ENCODE measurements at regions not wholly inside any gene's neighbourhood (a gene's known extent, or its start where the extent isn't known, plus 50 kb on each side); places are given as distances from the start of the nearest gene placed in this dataset.

DNA sequence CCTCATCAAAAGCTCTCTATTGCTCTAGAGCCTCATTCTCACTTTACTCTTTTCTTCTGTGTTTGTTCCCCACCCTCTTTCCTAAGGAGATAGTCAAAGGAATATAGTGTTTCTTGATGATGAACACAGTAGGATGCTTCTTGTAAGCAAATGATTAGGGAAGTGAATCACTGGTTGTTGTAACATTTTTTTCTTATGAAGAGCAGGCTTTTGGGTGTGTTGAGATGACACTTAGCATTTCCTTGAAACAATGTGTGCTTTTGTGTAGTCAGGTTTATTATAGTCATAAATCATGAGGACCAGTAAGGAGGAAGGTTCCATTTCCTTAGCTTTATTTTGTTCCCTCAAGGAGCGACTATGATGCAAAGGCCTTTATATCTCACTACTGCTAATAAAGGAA, 1991.3 kb upstream of the C9orf72 start:
- DNase-seq (no peak), ATAC-seq (replicated peaks in 1 of 4) (no peak)
- POLR2A ChIA-PET, result no interaction called here
- H3K27ac Mint-ChIP-seq, result no peak overlapping the region
- no peaks in the 10 kb centered on the region for H3K36me3 ChIP-seq (ENCODE audit: control insufficient read depth in 2 of 2, extremely low read depth in 1 of 2, insufficient read depth in 1 of 2, low read length in 1 of 2)
- H3K36me3 Mint-ChIP-seq, result no peaks in the 10 kb centered on the region
- no peak overlapping the region for H3K4me3 ChIP-seq (ENCODE audit: control insufficient read depth in 1 of 2, extremely low read depth in 1 of 2, low read length in 1 of 2)
- WGBS (ENCODE audit: insufficient coverage), result no CpG with 5 or more reads among the region's 1 CpG
- H3K9me3 Mint-ChIP-seq, result peaks cover 0 to 7% (median 6%) of the 10 kb centered on the region in 3 donors
- H3K27me3 Mint-ChIP-seq, result no peaks in the 10 kb centered on the region
- no peaks in the 10 kb centered on the region for H3K4me1 ChIP-seq (ENCODE audit: control insufficient read depth in 1 of 2, extremely low read depth in 1 of 2, insufficient read depth in 2 of 2, low read length in 2 of 2)
- H3K27me3 ChIP-seq (replicated peaks in 1 of 2; ENCODE audit: control insufficient read depth in 2 of 2, extremely low read depth in 1 of 2, insufficient read depth in 2 of 2, low read length in 1 of 2), result no peaks in the 10 kb centered on the region
- H3K4me1 Mint-ChIP-seq, result no peaks in the 10 kb centered on the region
- H3K27ac ChIP-seq (ENCODE audit: low read length), result no peak overlapping the region
- H3K4me3 Mint-ChIP-seq, result no peak overlapping the region
- CTCF ChIA-PET, result no interaction called here
- H3K9me3 ChIP-seq, result no peaks in the 10 kb centered on the region

DNA sequence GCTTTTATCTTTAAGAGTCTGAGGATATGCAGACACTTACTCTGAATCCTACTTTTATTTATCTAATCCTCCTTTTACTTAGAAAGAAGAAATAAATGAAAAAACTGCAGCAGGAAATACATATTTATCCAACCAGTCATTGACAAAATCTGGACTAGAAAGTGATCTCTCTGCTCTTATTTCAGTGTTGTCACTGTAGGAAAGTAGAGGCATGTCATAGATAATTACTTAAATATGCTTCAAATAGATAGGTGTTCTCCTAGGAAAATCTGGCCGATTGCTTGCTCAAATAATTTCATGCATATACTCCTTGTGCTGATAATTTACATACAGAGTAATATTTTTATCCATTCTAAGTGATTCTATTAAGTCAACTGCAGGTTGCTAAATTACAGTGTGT, 2001.9 kb upstream of the C9orf72 start:
- ChIA-PET CTCF (no interaction called here), POLR2A (interaction anchor here in 1 of 2 donors (0.6 kb wide), 1 partner anchor 373 kb away, joined by 3 read pairs; no protein-coding TSS in a partner anchor)
- H3K4me3 ChIP-seq (ENCODE audit: control insufficient read depth in 1 of 2, extremely low read depth in 1 of 2, low read length in 1 of 2), result no peak overlapping the region
- Mint-ChIP-seq H3K4me1 (no peaks in the 10 kb centered on the region), H3K27me3 (no peaks in the 10 kb centered on the region), H3K9me3 (peaks cover 4 to 12% (median 7%) of the 10 kb centered on the region in 3 donors), H3K4me3 (no peak overlapping the region), H3K36me3 (no peaks in the 10 kb centered on the region), H3K27ac (no peak overlapping the region)
- DNase-seq (no peak), ATAC-seq (replicated peaks in 1 of 4) (no peak)
- no peaks in the 10 kb centered on the region for H3K4me1 ChIP-seq (ENCODE audit: control insufficient read depth in 1 of 2, extremely low read depth in 1 of 2, insufficient read depth in 2 of 2, low read length in 2 of 2)
- no peaks in the 10 kb centered on the region for H3K9me3 ChIP-seq
- no peak overlapping the region for H3K27ac ChIP-seq (ENCODE audit: low read length)
- WGBS (ENCODE audit: insufficient coverage), result no CpG with 5 or more reads among the region's 1 CpG
- no peaks in the 10 kb centered on the region for H3K27me3 ChIP-seq (replicated peaks in 1 of 2; ENCODE audit: control insufficient read depth in 2 of 2, extremely low read depth in 1 of 2, insufficient read depth in 2 of 2, low read length in 1 of 2)
- no peaks in the 10 kb centered on the region for H3K36me3 ChIP-seq (ENCODE audit: control insufficient read depth in 2 of 2, extremely low read depth in 1 of 2, insufficient read depth in 1 of 2, low read length in 1 of 2)

DNA sequence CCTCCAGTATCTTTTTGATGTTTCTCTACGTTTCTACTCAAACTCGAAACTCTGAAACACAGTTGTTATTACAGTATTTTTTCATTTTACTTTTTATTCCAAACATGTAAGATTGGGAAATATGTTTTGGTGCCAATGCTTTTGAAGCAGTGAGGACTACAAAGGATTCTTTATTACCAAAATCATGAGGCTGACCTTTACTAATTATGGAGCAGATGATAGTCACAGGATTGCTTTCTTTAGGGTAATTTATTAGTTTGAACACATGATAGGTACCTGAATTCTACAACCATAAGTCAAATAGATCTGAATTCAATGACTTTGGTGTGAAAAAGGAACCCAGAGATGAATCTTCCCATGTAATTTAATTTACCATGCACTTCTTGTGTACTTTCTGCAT, 2015.1 kb upstream of the C9orf72 start:
- no peaks in the 10 kb centered on the region for H3K36me3 ChIP-seq (ENCODE audit: control insufficient read depth in 2 of 2, extremely low read depth in 1 of 2, insufficient read depth in 1 of 2, low read length in 1 of 2)
- Mint-ChIP-seq H3K36me3 (no peaks in the 10 kb centered on the region), H3K4me1 (no peaks in the 10 kb centered on the region), H3K27me3 (no peaks in the 10 kb centered on the region), H3K4me3 (no peak overlapping the region), H3K9me3 (peaks cover 6 to 23% (median 11%) of the 10 kb centered on the region in 3 donors), H3K27ac (no peak overlapping the region)
- no CpG with 5 or more reads among the region's 2 CpGs for WGBS (ENCODE audit: insufficient coverage)
- no peaks in the 10 kb centered on the region for H3K4me1 ChIP-seq (ENCODE audit: control insufficient read depth in 1 of 2, extremely low read depth in 1 of 2, insufficient read depth in 2 of 2, low read length in 2 of 2)
- ATAC-seq (replicated peaks in 1 of 4) (no peak), DNase-seq (no peak)
- no peaks in the 10 kb centered on the region for H3K9me3 ChIP-seq
- ChIA-PET CTCF (no interaction called here), POLR2A (no interaction called here)
- no peak overlapping the region for H3K27ac ChIP-seq (ENCODE audit: low read length)
- no peak overlapping the region for H3K4me3 ChIP-seq (ENCODE audit: control insufficient read depth in 1 of 2, extremely low read depth in 1 of 2, low read length in 1 of 2)
- no peaks in the 10 kb centered on the region for H3K27me3 ChIP-seq (replicated peaks in 1 of 2; ENCODE audit: control insufficient read depth in 2 of 2, extremely low read depth in 1 of 2, insufficient read depth in 2 of 2, low read length in 1 of 2)

DNA sequence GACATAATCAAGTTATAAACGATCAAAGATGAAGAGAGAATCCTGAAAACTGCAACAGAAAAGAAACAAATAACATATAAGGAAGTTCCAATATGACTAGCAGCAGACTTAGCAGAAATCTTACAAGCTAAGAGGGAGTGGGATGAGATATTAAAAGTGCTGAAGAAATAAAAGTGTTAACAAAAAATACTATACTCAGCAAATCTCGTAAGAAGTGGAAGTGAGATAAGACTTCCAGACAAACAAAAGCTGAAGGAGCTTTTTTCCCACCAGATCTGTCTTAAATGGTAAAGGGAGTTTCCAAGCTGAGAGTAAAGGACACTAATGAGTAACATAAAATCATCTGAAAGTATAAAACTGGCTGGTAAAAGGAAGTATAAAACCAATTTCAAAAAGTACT, 2036.0 kb upstream of the C9orf72 start:
- ChIA-PET CTCF (interaction anchor here in 1 of 2 donors (0.5 kb wide), 1 partner anchor 129 kb away, joined by 5 read pairs; no protein-coding TSS in a partner anchor), POLR2A (no interaction called here)
- ATAC-seq (replicated peaks in 1 of 4) (no peak), DNase-seq (no peak)
- Histone ChIP-seq H3K4me3 (ENCODE audit: control insufficient read depth in 1 of 2, extremely low read depth in 1 of 2, low read length in 1 of 2) (no peak overlapping the region), H3K27me3 (replicated peaks in 1 of 2; ENCODE audit: control insufficient read depth in 2 of 2, extremely low read depth in 1 of 2, insufficient read depth in 2 of 2, low read length in 1 of 2) (no peaks in the 10 kb centered on the region), H3K27ac (ENCODE audit: low read length) (no peak overlapping the region), H3K9me3 (no peaks in the 10 kb centered on the region), H3K36me3 (ENCODE audit: control insufficient read depth in 2 of 2, extremely low read depth in 1 of 2, insufficient read depth in 1 of 2, low read length in 1 of 2) (no peaks in the 10 kb centered on the region), H3K4me1 (ENCODE audit: control insufficient read depth in 1 of 2, extremely low read depth in 1 of 2, insufficient read depth in 2 of 2, low read length in 2 of 2) (no peaks in the 10 kb centered on the region)
- Mint-ChIP-seq H3K27me3 (no peaks in the 10 kb centered on the region), H3K9me3 (peaks cover 0 to 15% (median 3%) of the 10 kb centered on the region in 3 donors), H3K4me1 (no peaks in the 10 kb centered on the region), H3K36me3 (no peaks in the 10 kb centered on the region), H3K4me3 (no peak overlapping the region), H3K27ac (no peak overlapping the region)
- WGBS (ENCODE audit: insufficient coverage), result no CpG with 5 or more reads among the region's 2 CpGs

DNA sequence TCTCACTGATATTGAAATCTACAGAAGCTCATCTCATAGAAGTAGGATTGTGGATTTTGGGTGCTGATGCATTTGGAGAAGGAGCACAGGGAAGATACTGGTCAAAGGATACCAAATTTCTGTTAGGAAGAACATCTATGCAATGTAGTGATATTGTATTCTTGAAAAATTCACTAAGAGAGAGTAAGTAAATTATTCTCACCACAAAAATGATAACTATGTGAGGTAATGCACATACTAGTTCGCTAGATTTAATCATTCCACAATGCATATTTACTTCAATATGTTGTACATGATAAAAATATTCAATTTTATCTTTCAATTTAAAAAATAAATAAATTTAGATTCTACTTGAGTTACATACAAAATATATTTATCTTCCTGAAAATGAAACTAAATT, 2040.5 kb upstream of the C9orf72 start:
- H3K9me3 ChIP-seq, result no peaks in the 10 kb centered on the region
- no peaks in the 10 kb centered on the region for H3K27me3 ChIP-seq (replicated peaks in 1 of 2; ENCODE audit: control insufficient read depth in 2 of 2, extremely low read depth in 1 of 2, insufficient read depth in 2 of 2, low read length in 1 of 2)
- H3K27me3 Mint-ChIP-seq, result no peaks in the 10 kb centered on the region
- no peak overlapping the region for H3K27ac Mint-ChIP-seq
- H3K36me3 ChIP-seq (ENCODE audit: control insufficient read depth in 2 of 2, extremely low read depth in 1 of 2, insufficient read depth in 1 of 2, low read length in 1 of 2), result no peaks in the 10 kb centered on the region
- H3K9me3 Mint-ChIP-seq, result peaks cover 3 to 22% (median 5%) of the 10 kb centered on the region in 3 donors
- H3K36me3 Mint-ChIP-seq, result no peaks in the 10 kb centered on the region
- WGBS (ENCODE audit: insufficient coverage), result no CpG with 5 or more reads among the region's 1 CpG
- CTCF ChIA-PET, result no interaction called here
- no peak overlapping the region for H3K4me3 ChIP-seq (ENCODE audit: control insufficient read depth in 1 of 2, extremely low read depth in 1 of 2, low read length in 1 of 2)
- POLR2A ChIA-PET, result no interaction called here
- H3K4me1 Mint-ChIP-seq, result no peaks in the 10 kb centered on the region
- H3K27ac ChIP-seq (ENCODE audit: low read length), result no peak overlapping the region
- ATAC-seq (replicated peaks in 1 of 4) (no peak), DNase-seq (no peak)
- H3K4me1 ChIP-seq (ENCODE audit: control insufficient read depth in 1 of 2, extremely low read depth in 1 of 2, insufficient read depth in 2 of 2, low read length in 2 of 2), result no peaks in the 10 kb centered on the region
- H3K4me3 Mint-ChIP-seq, result no peak overlapping the region

DNA sequence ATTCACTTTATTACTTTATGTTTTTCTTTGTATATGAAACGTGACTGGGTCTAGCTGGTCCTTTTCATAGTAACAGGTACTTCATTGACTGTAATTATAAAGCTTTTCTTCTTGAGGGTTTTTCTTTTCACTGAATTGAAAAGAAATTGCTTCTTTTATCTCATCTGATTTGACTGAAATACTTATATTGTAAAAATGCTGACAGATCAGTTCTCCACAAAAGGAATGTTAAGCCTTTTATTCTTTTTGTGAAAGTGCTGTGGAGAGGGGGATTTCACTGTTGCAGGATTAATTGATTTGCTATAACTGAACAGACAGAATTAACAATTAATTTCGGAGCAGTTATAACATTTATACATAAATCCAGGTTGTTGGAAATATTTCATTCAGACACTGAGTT, 2043.6 kb upstream of the C9orf72 start:
- Histone ChIP-seq H3K36me3 (ENCODE audit: control insufficient read depth in 2 of 2, extremely low read depth in 1 of 2, insufficient read depth in 1 of 2, low read length in 1 of 2) (no peaks in the 10 kb centered on the region), H3K4me1 (ENCODE audit: control insufficient read depth in 1 of 2, extremely low read depth in 1 of 2, insufficient read depth in 2 of 2, low read length in 2 of 2) (no peaks in the 10 kb centered on the region), H3K4me3 (ENCODE audit: control insufficient read depth in 1 of 2, extremely low read depth in 1 of 2, low read length in 1 of 2) (no peak overlapping the region), H3K9me3 (no peaks in the 10 kb centered on the region), H3K27me3 (replicated peaks in 1 of 2; ENCODE audit: control insufficient read depth in 2 of 2, extremely low read depth in 1 of 2, insufficient read depth in 2 of 2, low read length in 1 of 2) (no peaks in the 10 kb centered on the region), H3K27ac (ENCODE audit: low read length) (no peak overlapping the region)
- Mint-ChIP-seq H3K27me3 (no peaks in the 10 kb centered on the region), H3K4me3 (no peak overlapping the region), H3K27ac (no peak overlapping the region), H3K36me3 (no peaks in the 10 kb centered on the region), H3K4me1 (no peaks in the 10 kb centered on the region), H3K9me3 (peaks cover 2 to 15% (median 5%) of the 10 kb centered on the region in 3 donors)
- ChIA-PET CTCF (no interaction called here), POLR2A (no interaction called here)
- ATAC-seq (replicated peaks in 1 of 4) (no peak), DNase-seq (no peak)
- WGBS (ENCODE audit: insufficient coverage), result no CpG with 5 or more reads among the region's 2 CpGs

DNA sequence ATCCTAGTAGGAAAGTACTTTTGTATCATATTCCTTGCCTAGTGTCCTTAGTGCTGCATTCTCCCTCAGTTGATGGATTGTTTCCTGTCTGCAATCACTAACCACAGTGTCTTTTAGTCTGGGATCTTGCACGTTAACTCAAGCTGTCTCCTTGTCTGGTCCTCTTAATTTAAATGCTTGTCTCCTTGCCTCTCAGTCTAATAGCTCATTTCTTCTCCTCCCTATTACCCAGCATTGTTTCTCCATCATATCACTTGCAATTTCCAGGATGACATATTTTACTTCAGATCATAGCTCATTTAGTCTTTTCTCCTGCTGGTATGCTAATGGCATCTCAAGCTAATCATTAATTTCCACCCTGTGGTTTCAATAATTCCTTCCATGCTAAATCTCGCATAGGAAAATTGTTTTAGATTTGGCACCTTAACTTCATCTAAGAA, 2052.0 kb upstream of the C9orf72 start:
- whole genome bisulfite sequencing (ENCODE audit: insufficient coverage), result 13% methylated on average over 1 of the region's 2 CpGs
- H3K4me3 ChIP-seq (ENCODE audit: control insufficient read depth in 1 of 2, extremely low read depth in 1 of 2, low read length in 1 of 2), result no peak overlapping the region
- ChIA-PET POLR2A (no interaction called here), CTCF (no interaction called here)
- no peaks in the 10 kb centered on the region for H3K27me3 Mint-ChIP-seq
- no peak for ATAC-seq (replicated peaks in 1 of 4)
- no peak overlapping the region for H3K27ac ChIP-seq (ENCODE audit: low read length)
- H3K4me3 Mint-ChIP-seq, result no peak overlapping the region
- H3K4me1 Mint-ChIP-seq, result no peaks in the 10 kb centered on the region
- H3K27ac Mint-ChIP-seq, result no peak overlapping the region
- H3K9me3 Mint-ChIP-seq, result peaks cover 6 to 9% (median 6%) of the 10 kb centered on the region in 3 donors
- no peaks in the 10 kb centered on the region for H3K9me3 ChIP-seq
- no peaks in the 10 kb centered on the region for H3K27me3 ChIP-seq (replicated peaks in 1 of 2; ENCODE audit: control insufficient read depth in 2 of 2, extremely low read depth in 1 of 2, insufficient read depth in 2 of 2, low read length in 1 of 2)
- no peaks in the 10 kb centered on the region for H3K36me3 ChIP-seq (ENCODE audit: control insufficient read depth in 2 of 2, extremely low read depth in 1 of 2, insufficient read depth in 1 of 2, low read length in 1 of 2)
- no peaks in the 10 kb centered on the region for H3K4me1 ChIP-seq (ENCODE audit: control insufficient read depth in 1 of 2, extremely low read depth in 1 of 2, insufficient read depth in 2 of 2, low read length in 2 of 2)
- no peak for DNase-seq
- H3K36me3 Mint-ChIP-seq, result no peaks in the 10 kb centered on the region

Data from T-cell (primary cell).